ENCODE measurements at regions not wholly inside any gene's neighbourhood (a gene's known extent, or its start where the extent isn't known, plus 50 kb on each side); places are given as distances from the start of the nearest gene placed in this dataset.

GRCh38 chr12:102562836-102563425 is 82.6 kb upstream of the IGF1 start:
- no peak overlapping the region for H3K4me3 ChIP-seq (ENCODE audit: low read length)
- no peak for DNase-seq (ENCODE audit: low read depth)
- no peak for TF ChIP-seq CTCF (conservative IDR thresholded peaks at IDR 0.05; ENCODE audit: low read depth, low read length)

GRCh38 chr12:102551186-102551585 is 70.8 kb upstream of the IGF1 start:
- TF ChIP-seq CTCF (conservative IDR thresholded peaks at IDR 0.05; ENCODE audit: low read depth, low read length): no peak

GRCh38 chr12:102549691-102550090 is 69.3 kb upstream of the IGF1 start:
- no peak overlapping the region for H3K4me3 ChIP-seq (ENCODE audit: low read length)
- no peak for DNase-seq (ENCODE audit: low read depth)
- TF ChIP-seq CTCF (conservative IDR thresholded peaks at IDR 0.05; ENCODE audit: low read depth, low read length): no peak

More at GRCh38 chr12:102551186-102551585, 70.8 kb upstream of the IGF1 start:
- no peak for DNase-seq (ENCODE audit: low read depth)
- H3K4me3 ChIP-seq (ENCODE audit: low read length): no peak overlapping the region

GRCh38 chr12:102548543-102548942 is 68.2 kb upstream of the IGF1 start:
- H3K4me3 ChIP-seq (ENCODE audit: low read length): no peak overlapping the region
- DNase-seq (ENCODE audit: low read depth): no peak
- no peak for TF ChIP-seq CTCF (conservative IDR thresholded peaks at IDR 0.05; ENCODE audit: low read depth, low read length)

- no peak overlapping the region for H3K4me3 ChIP-seq (ENCODE audit: low read length)
- no peak for DNase-seq (ENCODE audit: low read depth)
- TF ChIP-seq CTCF (conservative IDR thresholded peaks at IDR 0.05; ENCODE audit: low read depth, low read length): peak; percentile 43
These were observed 63.4 kb upstream of the IGF1 start for GRCh38 chr12:102543494-102544485.

GRCh38 chr12:102542816-102543440 is 62.6 kb upstream of the IGF1 start:
- no peak for TF ChIP-seq CTCF (conservative IDR thresholded peaks at IDR 0.05; ENCODE audit: low read depth, low read length)
- no peak for DNase-seq (ENCODE audit: low read depth)
- no peak overlapping the region for H3K4me3 ChIP-seq (ENCODE audit: low read length)
